DMS 273 (cell line): ENCODE measurements at regions not wholly inside any gene's neighbourhood (a gene's known extent, or its start where the extent isn't known, plus 50 kb on each side); places are given as distances from the start of the nearest gene placed in this dataset.
A peak's percentile ranks its signal among the peaks of the same experiment; 100 is the strongest.
"Not testable (repeated sequence)": the region's sequence is repeated elsewhere in the genome, so short reads cannot be mapped to it uniquely, and the experiment has no call there.

Experiments
- DNase-seq: peaks from one replicate; lab custom pipeline; 2025; ENCODE audit not compliant: unreplicated experiment; lab: John Stamatoyannopoulos, UW

- no peak for DNase-seq
Observed at GRCh38 chr1:83520797-83521196, 478.1 kb downstream of the TTLL7 start.

DNA sequence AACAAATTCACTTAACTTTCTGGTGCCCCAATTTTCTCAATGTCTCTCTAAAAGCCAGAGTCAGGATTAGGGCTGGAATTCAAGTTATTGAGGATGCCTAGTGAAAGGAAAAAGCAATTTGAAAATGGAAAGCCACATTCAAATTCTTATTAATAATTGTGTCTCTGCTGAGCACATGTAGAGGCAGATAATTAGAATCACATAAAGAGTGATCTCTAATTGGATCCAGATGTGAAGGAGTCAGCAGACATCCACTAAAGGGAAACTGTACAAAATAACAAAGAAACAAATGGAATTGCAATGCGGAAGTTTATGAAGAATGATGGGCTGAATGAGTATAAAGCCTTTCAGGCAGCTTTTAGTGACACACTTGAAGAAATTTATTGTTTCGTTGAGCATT is 482.6 kb downstream of the TTLL7 start:
- no peak for DNase-seq

- DNase-seq: no peak
Observed at GRCh38 chr1:83515578-83516154, 483.3 kb downstream of the TTLL7 start.

DNA sequence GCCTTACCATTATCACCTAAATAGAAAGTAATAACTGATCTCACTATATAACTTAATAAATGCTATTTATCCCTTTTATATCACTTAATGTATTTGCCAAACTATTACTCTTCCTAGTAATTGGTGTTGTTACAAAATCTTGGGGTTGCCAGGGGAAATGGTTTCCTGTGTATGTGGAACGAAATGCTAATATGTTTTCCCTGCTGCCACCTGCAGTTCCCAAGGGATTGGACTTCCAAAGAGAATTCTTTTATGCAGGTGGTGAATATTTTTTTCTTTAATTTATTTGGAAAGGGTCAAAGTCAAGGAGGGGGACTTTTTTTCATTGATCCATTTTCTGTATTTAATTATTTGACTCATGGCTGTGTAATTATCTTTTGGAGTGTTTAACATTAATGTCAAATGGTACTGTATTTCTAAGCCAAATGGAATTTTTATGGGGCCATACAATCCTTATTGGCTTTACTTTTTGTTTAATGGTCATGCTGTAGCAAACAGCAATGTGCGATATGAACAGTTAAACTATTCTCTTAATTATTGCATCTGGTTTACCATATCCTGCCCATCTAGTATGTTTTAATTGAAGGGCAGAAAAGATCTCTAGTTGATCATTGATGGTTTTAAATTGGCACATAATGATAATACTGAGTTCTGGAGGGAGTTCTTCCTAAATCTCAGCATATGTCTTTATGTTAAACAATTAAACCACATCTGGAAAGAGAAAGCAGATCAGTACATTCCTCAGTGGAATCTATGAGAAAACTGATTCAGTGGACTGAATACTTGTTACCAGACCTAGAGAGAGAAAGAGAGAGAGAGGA is 486.3 kb downstream of the TTLL7 start:
- peak; percentile 50 for DNase-seq

- peak; percentile 59 for DNase-seq
Observed at GRCh38 chr1:83511146-83511726, 487.7 kb downstream of the TTLL7 start.

GRCh38 chr1:83509301-83509781 is 489.6 kb downstream of the TTLL7 start:
- DNase-seq: no peak

DNA sequence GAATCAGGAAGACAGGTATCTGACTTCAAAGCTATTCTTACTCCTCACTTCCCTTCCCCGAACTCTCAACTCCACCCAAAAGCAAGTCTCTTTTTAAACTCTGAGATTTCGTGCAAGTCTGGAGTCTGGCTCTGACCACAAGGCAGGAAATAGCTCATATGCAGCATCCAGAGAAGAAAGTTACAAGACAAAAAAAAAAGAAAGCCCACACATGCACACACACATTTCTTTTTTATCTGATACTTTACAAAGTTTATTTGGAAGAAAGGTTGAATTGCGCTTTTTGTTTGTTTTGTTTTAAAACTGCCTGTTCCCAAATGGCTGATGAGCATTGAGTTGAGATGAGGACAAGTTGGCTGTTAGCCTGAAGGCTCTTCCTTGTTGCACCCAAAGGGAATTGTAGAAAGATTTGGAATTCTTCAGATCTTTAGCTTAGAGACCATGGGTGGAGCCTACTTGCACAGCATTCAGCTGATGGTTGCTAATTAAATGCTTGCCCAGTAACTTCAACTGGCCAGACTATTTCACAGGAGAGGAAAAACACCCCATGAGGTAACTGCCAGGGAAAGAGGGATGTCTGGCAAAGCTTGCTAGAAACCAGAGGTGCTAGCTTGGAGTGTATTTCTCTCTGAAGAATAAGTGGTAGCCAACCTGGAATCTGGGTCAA is 490.3 kb downstream of the TTLL7 start:
- no peak for DNase-seq

- no peak for DNase-seq
Observed at GRCh38 chr1:83505148-83505547, 493.8 kb downstream of the TTLL7 start.

DNA sequence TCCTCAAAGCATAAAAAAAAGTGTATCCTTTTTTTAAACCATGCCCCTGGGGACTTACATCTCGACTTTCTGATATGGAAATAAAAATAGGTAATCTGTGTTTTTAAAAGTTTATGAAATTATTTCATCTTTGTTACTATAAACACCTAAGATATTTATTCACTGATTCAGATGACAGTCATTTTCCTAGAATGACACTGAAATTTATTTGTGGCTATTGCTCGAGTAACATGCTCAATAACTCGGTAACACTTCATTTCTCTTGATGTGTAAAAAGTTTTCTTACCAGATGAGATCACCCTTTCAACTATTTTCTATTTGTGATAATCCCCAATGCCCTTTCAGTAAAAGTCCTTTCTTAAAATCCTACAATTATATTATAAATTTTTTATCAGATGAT is 495.8 kb downstream of the TTLL7 start:
- DNase-seq: no peak

GRCh38 chr1:83500987-83501591 is 497.8 kb downstream of the TTLL7 start:
- DNase-seq: no peak

DNA sequence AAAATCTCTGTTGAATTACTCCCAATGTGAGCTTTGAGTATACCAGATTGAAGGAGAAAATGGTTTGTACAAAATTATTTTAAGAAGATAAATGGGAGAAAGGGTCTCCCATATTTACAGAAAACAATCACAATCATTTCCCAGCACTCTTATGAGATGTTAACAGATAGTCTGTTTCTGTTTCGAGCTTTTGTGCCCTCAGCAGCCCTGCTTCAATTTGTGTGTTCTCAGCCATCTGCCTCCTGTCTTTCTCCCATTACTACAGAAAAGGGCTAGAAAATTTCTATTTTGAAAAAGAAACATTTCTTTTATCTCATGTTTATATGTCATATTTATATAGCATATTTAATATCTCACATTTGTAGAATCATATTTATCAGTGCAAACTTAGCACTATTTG is 498.4 kb downstream of the TTLL7 start:
- DNase-seq: no peak

GRCh38 chr1:83499998-83500397 is 498.9 kb downstream of the TTLL7 start:
- DNase-seq: no peak

GRCh38 chr1:83497563-83497962 is 501.4 kb downstream of the TTLL7 start:
- peak; percentile 12 for DNase-seq

DNA sequence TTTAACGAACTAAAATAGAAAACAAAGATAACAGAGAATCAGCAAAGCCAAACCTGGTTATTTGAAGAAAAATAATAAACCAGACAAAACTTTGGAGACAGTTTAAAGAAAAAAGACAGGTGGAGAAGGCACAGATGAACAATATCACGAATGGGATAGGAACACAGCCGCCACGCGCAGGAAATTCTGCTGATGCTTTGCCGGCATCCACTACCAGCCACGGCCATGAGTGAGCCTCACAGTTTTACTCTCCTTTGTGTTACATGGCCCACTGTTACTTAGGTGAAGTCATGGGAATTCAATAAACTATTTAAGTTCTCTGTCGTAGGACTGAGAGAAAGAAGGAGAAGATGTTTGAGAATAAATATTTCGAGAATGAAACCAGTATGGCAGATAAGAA is 503.4 kb downstream of the TTLL7 start:
- no peak for DNase-seq

DNA sequence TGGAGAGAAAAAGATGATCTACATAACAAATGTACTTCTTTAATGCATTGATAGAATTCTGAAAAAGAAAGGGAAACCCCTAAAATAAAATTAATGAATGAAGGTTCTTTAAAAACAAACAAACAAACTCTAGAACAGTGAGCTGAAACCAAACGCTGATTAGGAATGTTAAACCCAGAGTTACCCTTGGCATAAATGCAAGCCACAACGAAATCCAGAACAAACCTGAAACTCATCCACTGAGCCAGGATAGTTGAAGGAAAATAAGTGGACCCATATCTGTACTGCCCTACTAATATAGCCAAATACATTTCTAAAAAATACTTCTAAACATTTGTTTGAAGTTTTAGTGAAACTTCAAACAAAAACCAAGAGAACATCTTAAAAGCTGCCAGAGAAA is 505.3 kb downstream of the TTLL7 start:
- no peak for DNase-seq

DNA sequence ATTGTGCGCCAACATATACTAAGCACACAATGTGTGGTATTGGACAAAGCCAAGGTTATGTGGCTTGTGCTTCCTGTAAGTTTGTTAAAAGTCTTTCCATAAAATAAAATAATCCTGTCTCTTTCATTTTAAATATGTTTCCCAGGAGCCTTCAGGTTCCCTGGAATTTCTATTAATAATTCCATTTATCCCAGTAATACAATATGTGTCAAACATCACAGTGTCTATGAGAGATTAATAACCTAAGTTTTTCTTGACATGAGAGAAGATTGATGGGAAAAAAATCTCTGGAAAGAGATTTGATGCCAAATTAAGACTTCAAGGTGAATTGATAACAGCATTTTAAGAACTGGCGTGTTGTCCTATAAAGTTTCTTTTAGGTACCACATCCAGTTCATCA is 507.0 kb downstream of the TTLL7 start:
- no peak for DNase-seq

DNA sequence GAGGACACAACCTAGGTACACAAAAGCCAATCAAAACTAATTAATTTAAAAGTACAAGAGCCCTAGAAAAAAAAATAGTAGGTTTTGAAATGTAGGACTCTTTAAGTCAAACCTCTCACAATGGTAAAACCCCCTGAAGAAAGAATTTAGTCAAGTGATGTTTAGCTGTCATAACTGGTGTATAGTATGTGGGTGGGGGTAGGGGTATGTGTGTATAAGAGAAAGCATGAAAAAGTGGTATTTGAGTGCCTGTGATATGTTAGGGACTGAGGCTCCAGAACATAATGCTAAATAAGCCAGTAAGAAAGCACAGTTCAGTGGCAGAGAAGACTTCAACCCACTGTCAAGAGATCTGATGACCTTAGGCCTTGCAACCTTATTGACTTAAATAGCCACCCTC is 507.9 kb downstream of the TTLL7 start:
- DNase-seq: no peak

DNA sequence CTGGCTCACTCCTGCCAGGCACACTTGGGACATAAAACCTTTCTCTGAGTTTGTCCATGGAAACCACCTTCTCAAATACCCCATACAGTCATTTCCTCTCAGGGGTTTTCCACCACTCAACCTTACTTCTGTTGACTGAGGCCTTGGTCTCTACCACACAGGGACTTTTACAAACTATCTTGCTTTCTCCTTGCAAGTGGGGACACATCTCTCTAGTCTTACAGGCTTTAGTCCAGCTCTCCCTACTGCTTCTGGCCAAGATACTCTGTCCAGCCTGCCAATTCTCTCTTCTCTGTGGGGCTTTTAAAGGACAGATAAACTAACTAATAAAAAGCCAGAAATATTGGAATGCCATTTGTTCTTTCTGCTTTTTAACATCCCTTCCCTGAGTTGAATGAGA is 510.8 kb downstream of the TTLL7 start:
- not testable (repeated sequence) for DNase-seq

DNA sequence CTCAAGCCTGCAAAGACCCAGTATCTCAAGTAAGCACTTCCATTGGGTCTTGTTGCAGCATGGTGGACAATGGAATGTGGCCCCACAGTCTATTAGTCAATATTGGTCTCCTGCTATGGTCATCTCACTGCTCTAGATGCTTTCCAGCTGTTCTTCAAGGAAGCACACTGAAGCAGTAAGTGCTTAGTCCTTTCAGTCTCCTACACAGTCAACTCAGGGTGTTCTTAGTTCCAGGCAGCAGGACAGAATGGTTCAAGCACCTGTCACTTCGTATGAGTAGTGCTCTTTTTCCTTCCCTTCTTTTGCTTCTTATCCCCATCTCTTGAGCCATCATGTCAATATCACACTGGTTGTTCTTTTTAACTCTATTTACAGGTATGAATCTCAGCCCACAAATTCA is 511.5 kb downstream of the TTLL7 start:
- not testable (repeated sequence) for DNase-seq

DNA sequence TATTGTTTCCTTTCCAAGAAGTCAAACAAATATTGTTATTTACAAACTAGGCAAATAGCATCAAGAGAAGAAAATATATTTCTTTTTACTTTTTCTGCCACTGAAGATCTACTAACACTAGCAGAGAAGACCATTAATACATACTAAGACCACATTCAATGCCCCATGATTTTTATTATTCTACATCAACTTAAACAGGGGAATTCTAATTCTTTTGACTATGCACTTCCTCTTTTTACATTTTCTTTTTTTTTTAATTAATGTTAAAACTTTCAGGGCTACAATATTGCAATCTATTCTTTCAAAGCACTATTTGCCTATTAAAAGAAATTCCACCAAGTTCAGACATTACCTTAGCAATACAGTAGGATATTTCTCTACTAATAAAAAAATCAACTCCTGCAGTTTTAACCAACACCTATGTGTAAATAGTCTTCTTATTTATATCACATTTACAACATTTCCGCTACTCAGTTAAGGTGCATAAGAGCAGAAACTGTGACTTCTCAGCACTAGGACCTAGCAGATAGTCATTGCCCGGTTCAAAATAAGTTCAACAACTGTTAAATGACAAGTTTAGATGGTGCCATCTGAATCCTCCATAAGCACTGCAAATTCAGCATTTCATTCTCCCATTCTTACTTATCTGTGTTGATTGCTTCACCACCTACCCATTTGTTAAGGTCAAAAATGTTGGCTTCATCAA is 513.5 kb downstream of the TTLL7 start:
- not testable (repeated sequence) for DNase-seq

DNA sequence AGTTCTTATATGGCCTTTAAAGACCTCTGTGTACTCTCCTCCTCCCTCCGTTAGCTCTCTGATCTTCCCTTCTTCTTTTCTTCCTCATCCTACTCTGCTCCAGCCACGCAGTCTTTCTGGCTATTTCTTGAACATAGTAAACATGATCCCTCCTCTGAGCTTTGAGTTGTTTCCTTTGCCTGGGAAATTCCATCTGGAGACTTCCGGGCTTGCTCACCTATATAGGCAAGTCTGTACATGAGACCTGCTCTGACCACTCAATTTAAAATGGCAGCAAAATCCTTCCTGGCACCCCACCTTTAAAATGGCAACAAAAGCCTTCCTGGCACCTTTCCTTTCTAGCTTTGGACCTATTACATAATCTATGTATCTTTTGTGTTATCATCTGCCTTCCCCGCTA is 517.6 kb downstream of the TTLL7 start:
- not testable (repeated sequence) for DNase-seq
